GM12878 (cell line): ENCODE measurements at regions not wholly inside any gene's neighbourhood (a gene's known extent, or its start where the extent isn't known, plus 50 kb on each side); places are given as distances from the start of the nearest gene placed in this dataset.

Experiments
- ATAC-seq: fragments of 200-7000 bp; cut with Tn5 transposase; 3 replicates; pipeline ENCODE4 v1.9.1; 2020; ENCODE audit warnings: mild to moderate bottlenecking, moderate library complexity
- BruUV-seq: library from RNA; stranded (reverse); fragments of 400-500 nt; replicated peaks from 2 replicates; lab custom pipeline; 2021; lab: Mats Ljungman, UMichigan
- CTCF ChIA-PET: fragments of 300-600 bp; sonication (Branson Sonifier 250); formaldehyde crosslinking; extraction: SDS; loops from one replicate; lab custom pipeline; 2021; ENCODE audit warnings: inconsistent platforms; lab: Yijun Ruan, JAX
- POLR2A ChIA-PET: fragments of 350-600 bp; formaldehyde crosslinking; extraction: SDS; loops from one replicate; lab custom pipeline; 2021; ENCODE audit warnings: inconsistent platforms; lab: Charles Lee
- RAD21 ChIA-PET: fragments of 300-600 bp; sonication (Branson Sonifier 250); formaldehyde crosslinking; loops from one replicate; lab custom pipeline; 2023; ENCODE audit warnings: antibody characterized with exemption; ENCODE audit not compliant: unreplicated experiment; lab: Charles Lee
- SMC1A ChIA-PET: fragments of 300-600 bp; sonication (Branson Sonifier 250); formaldehyde crosslinking; loops from one replicate; lab custom pipeline; 2023; ENCODE audit not compliant: unreplicated experiment, uncharacterized antibody; lab: Charles Lee
- DNase-seq: peaks from one replicate; pipeline ENCODE4 v3.0.0-alpha.2; 2011; ENCODE audit warnings: low read depth, low spot score
- FAIRE-seq: peaks from 3 replicates; lab custom pipeline; 2011; peaks lifted over from hg19 to GRCh38; lab: Jason Lieb, UNC
- H2AFZ ChIP-seq: 2 replicates; pipeline ENCODE4 v1.6.0; 2011; ENCODE audit warnings: low read depth, low read length, control low read depth; ENCODE audit not compliant: control insufficient read depth
- H3K27ac ChIP-seq: 2 replicates; pipeline ENCODE4 v1.5.1; 2011; ENCODE audit warnings: control low read depth; ENCODE audit not compliant: control insufficient read depth, insufficient read depth
- H3K27me3 ChIP-seq, 2 experiments: replicated peaks in 1 of 2; 2 replicates each; pipeline versions ENCODE4 v1.6.0 to v1.6.1; 2011; ENCODE audit warnings: low read length in 1 of 2; ENCODE audit not compliant: control insufficient read depth in 2 of 2, insufficient read depth in 2 of 2
- H3K36me3 ChIP-seq, 2 experiments: 2 replicates each; pipeline ENCODE4 v1.5.1; 2011; ENCODE audit warnings: low read length in 1 of 2; ENCODE audit not compliant: control insufficient read depth in 2 of 2, insufficient read depth in 2 of 2
- H3K4me1 ChIP-seq: 2 replicates; pipeline ENCODE4 v1.6.1; 2011; ENCODE audit warnings: mild to moderate bottlenecking, low read length, moderate library complexity, mixed read lengths; ENCODE audit not compliant: control insufficient read depth, insufficient read depth
- H3K4me2 ChIP-seq: 2 replicates; pipeline ENCODE4 v1.6.0; 2011; ENCODE audit warnings: control low read depth; ENCODE audit not compliant: control insufficient read depth, insufficient read depth
- H3K4me3 ChIP-seq: fragments of 200-600 bp; sonication (generic); 2 replicates; pipeline ENCODE4 v1.5.1; 2016
- H3K79me2 ChIP-seq: 2 replicates; pipeline ENCODE4 v1.6.0; 2011; ENCODE audit warnings: low read length; ENCODE audit not compliant: control insufficient read depth, insufficient read depth
- H3K9ac ChIP-seq: 2 replicates; pipeline ENCODE4 v1.8.0; 2011; ENCODE audit warnings: low read length, control low read depth, mixed read lengths; ENCODE audit not compliant: control insufficient read depth, insufficient read depth
- H3K9me3 ChIP-seq: replicated peaks from 3 replicates; pipeline ENCODE4 v1.5.1; 2011; ENCODE audit warnings: mild to moderate bottlenecking, low read length; ENCODE audit not compliant: control insufficient read depth, insufficient read depth
- H4K20me1 ChIP-seq: 2 replicates; pipeline ENCODE4 v1.6.0; 2011; ENCODE audit not compliant: control insufficient read depth, insufficient read depth
- ATF7 ChIP-seq: fragments of 450-650 bp; IDR thresholded peaks from 2 replicates; pipeline ENCODE4 v1.6.1; 2016; ENCODE audit warnings: low read depth, mild to moderate bottlenecking
- CBX5 ChIP-seq: sonication (generic); IDR thresholded peaks from 2 replicates; pipeline ENCODE4 v1.6.1; 2016; ENCODE audit warnings: low read depth, moderate library complexity, mild to moderate bottlenecking, inconsistent platforms
- CEBPB ChIP-seq, 2 experiments: fragments of 150-350 bp in 1 of 2; IDR thresholded peaks; 2 replicates each; pipeline ENCODE4 v1.6.1; 2012 to 2014; ENCODE audit warnings: low read depth in 2 of 2, low read length in 2 of 2, borderline replicate concordance in 1 of 2, inconsistent platforms in 1 of 2
- FOS ChIP-seq: IDR thresholded peaks from 3 replicates; pipeline ENCODE4 v1.6.1; 2011; ENCODE audit warnings: borderline replicate concordance; ENCODE audit not compliant: insufficient read length; ENCODE audit errors: extremely low read depth
- JUNB ChIP-seq: IDR thresholded peaks from 2 replicates; pipeline ENCODE4 v1.6.1; 2016; ENCODE audit warnings: antibody characterized with exemption, mild to moderate bottlenecking
- RAD21 ChIP-seq: IDR thresholded peaks from 2 replicates; pipeline ENCODE4 v1.6.1; 2011; ENCODE audit warnings: mild to moderate bottlenecking, low read depth, low read length, moderate library complexity; ENCODE audit not compliant: insufficient read depth
- STAT1 ChIP-seq: fragments of 450-650 bp; conservative IDR thresholded peaks from 2 replicates; pipeline ENCODE4 v1.6.1; 2014; ENCODE audit warnings: antibody characterized with exemption, mild to moderate bottlenecking
- WGBS: methylation state at CpG from one replicate; pipeline ENCODE4 v1.1.6; 2016; ENCODE audit warnings: low lambda C conversion rate; ENCODE audit not compliant: insufficient replicate concordance, insufficient coverage; ENCODE audit errors: missing lambda C conversion rate; 5-methylcytosine and 5-hydroxymethylcytosine counted together
- in situ Hi-C: fragments of 300-500 bp; cut with MboI; formaldehyde crosslinking; loops from 9 replicates; pipeline ENCODE4 v1.14.3; 2018; ENCODE audit warnings: mixed read lengths
- intact Hi-C: fragments of 100-400 bp; cut with micrococcal nuclease; formaldehyde crosslinking; loops from one replicate; pipeline ENCODE4 v1.14.2; 2022; ENCODE audit not compliant: unreplicated experiment
- TF ChIP-seq, protein P1 (sequence below): IDR thresholded peaks from 2 replicates; pipeline ENCODE4 v1.6.1; 2011; ENCODE audit warnings: borderline replicate concordance, low read depth, mild to moderate bottlenecking, moderate library complexity, low read length; ENCODE audit not compliant: insufficient read depth, poor library complexity, severe bottlenecking

GRCh38 chr22:45088576-45088975 is 75.1 kb upstream of the NUP50 start:
- Histone ChIP-seq H2AFZ (no peak overlapping the region), H3K27ac (no peak overlapping the region), H3K36me3 (no peaks in the 10 kb centered on the region), H3K4me3 (no peak overlapping the region), H3K27me3 (no peaks in the 10 kb centered on the region; a peak in 2 of 4 replicates), H3K9ac (no peak overlapping the region), H3K9me3 (no peaks in the 10 kb centered on the region; the same call in 2 of the 3 replicates), H3K4me2 (no peak overlapping the region), H4K20me1 (no peaks in the 10 kb centered on the region), H3K4me1 (no peaks in the 10 kb centered on the region), H3K79me2 (no peaks in the 10 kb centered on the region)
- FAIRE-seq (no peak), ATAC-seq (no peak), DNase-seq (no peak)
- BruUV-seq, result no TSS peak
- intact Hi-C loops (no loop called here), in situ Hi-C loops (no loop called here)
- ChIA-PET POLR2A (no interaction called here), CTCF (no interaction called here), RAD21 (no interaction called here), SMC1A (interaction anchor here (1.6 kb wide), 1 partner anchor 14 kb away, joined by 3 read pairs; no protein-coding TSS in a partner anchor)
- TF ChIP-seq, protein P1, sequence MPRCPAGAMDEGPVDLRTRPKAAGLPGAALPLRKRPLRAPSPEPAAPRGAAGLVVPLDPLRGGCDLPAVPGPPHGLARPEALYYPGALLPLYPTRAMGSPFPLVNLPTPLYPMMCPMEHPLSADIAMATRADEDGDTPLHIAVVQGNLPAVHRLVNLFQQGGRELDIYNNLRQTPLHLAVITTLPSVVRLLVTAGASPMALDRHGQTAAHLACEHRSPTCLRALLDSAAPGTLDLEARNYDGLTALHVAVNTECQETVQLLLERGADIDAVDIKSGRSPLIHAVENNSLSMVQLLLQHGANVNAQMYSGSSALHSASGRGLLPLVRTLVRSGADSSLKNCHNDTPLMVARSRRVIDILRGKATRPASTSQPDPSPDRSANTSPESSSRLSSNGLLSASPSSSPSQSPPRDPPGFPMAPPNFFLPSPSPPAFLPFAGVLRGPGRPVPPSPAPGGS, result no peak
- 0% methylated on average over 2 of the region's 2 CpGs for WGBS

GRCh38 chr22:45090497-45090910 is 73.2 kb upstream of the NUP50 start:
- WGBS, result 48% methylated on average over 10 of the region's 10 CpGs
- no TSS peak for BruUV-seq
- H4K20me1 ChIP-seq, result no peaks in the 10 kb centered on the region
- H3K27ac ChIP-seq, result no peak overlapping the region
- in situ Hi-C loops, result no loop called here
- SMC1A ChIA-PET, result interaction anchor here (0.7 kb wide), 1 partner anchor 1651 kb away, joined by 3 read pairs; no protein-coding TSS in a partner anchor
- H3K27me3 ChIP-seq, result no peaks in the 10 kb centered on the region; a peak in 2 of 4 replicates
- no peaks in the 10 kb centered on the region for H3K4me1 ChIP-seq
- POLR2A ChIA-PET, result no interaction called here
- H3K4me3 ChIP-seq, result no peak overlapping the region
- intact Hi-C loops, result no loop called here
- CTCF ChIA-PET, result no interaction called here
- H3K9me3 ChIP-seq, result no peaks in the 10 kb centered on the region; the same call in 2 of the 3 replicates
- FAIRE-seq (no peak), ATAC-seq (no peak), DNase-seq (no peak)
- H2AFZ ChIP-seq, result no peak overlapping the region
- RAD21 ChIA-PET, result no interaction called here
- no peaks in the 10 kb centered on the region for H3K36me3 ChIP-seq
- TF ChIP-seq STAT1 (no peak), CEBPB (IDR thresholded peaks at IDR 0.05; ENCODE audit: borderline replicate concordance in 1 of 2, low read depth in 2 of 2, low read length in 2 of 2) (no peak), FOS (no peak), JUNB (no peak), ATF7 (no peak), CBX5 (no peak), RAD21 (no peak)
- no peaks in the 10 kb centered on the region for H3K79me2 ChIP-seq
- H3K9ac ChIP-seq, result no peak overlapping the region
- H3K4me2 ChIP-seq, result no peak overlapping the region
